ENCODE measurements at regions not wholly inside any gene's neighbourhood (a gene's known extent, or its start where the extent isn't known, plus 50 kb on each side); places are given as distances from the start of the nearest gene placed in this dataset.

- Histone ChIP-seq H4K20me1 (ENCODE audit: insufficient read depth, low read length) (no peaks in the 10 kb centered on the region), H3K36me3 (ENCODE audit: insufficient read depth, low read length) (no peaks in the 10 kb centered on the region), H3F3A (ENCODE audit: insufficient read depth, low read length) (no peaks in the 10 kb centered on the region), H3K4me1 (ENCODE audit: insufficient read depth, low read length, severe bottlenecking) (no peaks in the 10 kb centered on the region), H3K9me2 (ENCODE audit: low read depth, low read length) (no peaks in the 10 kb centered on the region), H3K4me3 (ENCODE audit: low read depth, low read length, poor library complexity, severe bottlenecking) (no peak overlapping the region), H3K4me2 (ENCODE audit: low read length) (no peak overlapping the region), H3K9me3 (ENCODE audit: low read length) (no peaks in the 10 kb centered on the region), H3K9ac (ENCODE audit: low read length) (no peak overlapping the region), H2AFZ (ENCODE audit: low read length) (no peak overlapping the region), H3K27me3 (ENCODE audit: insufficient read depth, low read length) (no peaks in the 10 kb centered on the region), H3K27ac (ENCODE audit: low read depth, low read length, poor library complexity, severe bottlenecking) (no peak overlapping the region), H3K79me2 (ENCODE audit: insufficient read depth, low read length) (no peaks in the 10 kb centered on the region)
- no peak for TF ChIP-seq EZH2 (IDR thresholded peaks at IDR 0.05; ENCODE audit: borderline replicate concordance, low read length)
- no peak for TF ChIP-seq CTCF (IDR thresholded peaks at IDR 0.05; ENCODE audit: low read length)
Measured at GRCh38 chr10:81725851-81726250, 149.1 kb upstream of the NRG3 start.

GRCh38 chr10:81728692-81729091, 146.3 kb upstream of the NRG3 start:
- no peak for TF ChIP-seq EZH2 (IDR thresholded peaks at IDR 0.05; ENCODE audit: borderline replicate concordance, low read length)
- no peak for TF ChIP-seq CTCF (IDR thresholded peaks at IDR 0.05; ENCODE audit: low read length)
- Histone ChIP-seq H3K9me3 (ENCODE audit: low read length) (no peaks in the 10 kb centered on the region), H2AFZ (ENCODE audit: low read length) (no peak overlapping the region), H3K4me3 (ENCODE audit: low read depth, low read length, poor library complexity, severe bottlenecking) (no peak overlapping the region), H3K27me3 (ENCODE audit: insufficient read depth, low read length) (no peaks in the 10 kb centered on the region), H4K20me1 (ENCODE audit: insufficient read depth, low read length) (no peaks in the 10 kb centered on the region), H3K36me3 (ENCODE audit: insufficient read depth, low read length) (no peaks in the 10 kb centered on the region), H3K4me1 (ENCODE audit: insufficient read depth, low read length, severe bottlenecking) (no peaks in the 10 kb centered on the region), H3K9ac (ENCODE audit: low read length) (no peak overlapping the region), H3K4me2 (ENCODE audit: low read length) (no peak overlapping the region), H3K27ac (ENCODE audit: low read depth, low read length, poor library complexity, severe bottlenecking) (no peak overlapping the region), H3F3A (ENCODE audit: insufficient read depth, low read length) (no peaks in the 10 kb centered on the region), H3K79me2 (ENCODE audit: insufficient read depth, low read length) (no peaks in the 10 kb centered on the region), H3K9me2 (ENCODE audit: low read depth, low read length) (no peaks in the 10 kb centered on the region)

- Histone ChIP-seq H3K4me1 (ENCODE audit: insufficient read depth, low read length, severe bottlenecking) (no peaks in the 10 kb centered on the region), H3F3A (ENCODE audit: insufficient read depth, low read length) (no peaks in the 10 kb centered on the region), H3K27ac (ENCODE audit: low read depth, low read length, poor library complexity, severe bottlenecking) (no peak overlapping the region), H3K4me3 (ENCODE audit: low read depth, low read length, poor library complexity, severe bottlenecking) (no peak overlapping the region), H3K36me3 (ENCODE audit: insufficient read depth, low read length) (no peaks in the 10 kb centered on the region), H3K27me3 (ENCODE audit: insufficient read depth, low read length) (no peaks in the 10 kb centered on the region), H2AFZ (ENCODE audit: low read length) (no peak overlapping the region), H4K20me1 (ENCODE audit: insufficient read depth, low read length) (no peaks in the 10 kb centered on the region), H3K9ac (ENCODE audit: low read length) (no peak overlapping the region), H3K4me2 (ENCODE audit: low read length) (no peak overlapping the region), H3K79me2 (ENCODE audit: insufficient read depth, low read length) (no peaks in the 10 kb centered on the region), H3K9me2 (ENCODE audit: low read depth, low read length) (no peaks in the 10 kb centered on the region), H3K9me3 (ENCODE audit: low read length) (no peaks in the 10 kb centered on the region)
- TF ChIP-seq EZH2 (IDR thresholded peaks at IDR 0.05; ENCODE audit: borderline replicate concordance, low read length) (no peak), CTCF (IDR thresholded peaks at IDR 0.05; ENCODE audit: low read length) (no peak)
Measured at GRCh38 chr10:81730891-81731290, 144.1 kb upstream of the NRG3 start.
